Neuronal stem cell (in vitro differentiated cells): ENCODE measurements at regions not wholly inside any gene's neighbourhood (a gene's known extent, or its start where the extent isn't known, plus 50 kb on each side); places are given as distances from the start of the nearest gene placed in this dataset.

ENCODE experiments used
- DNase-seq: peaks from one replicate; pipeline ENCODE4 v3.0.0-alpha.2; 2013; ENCODE audit warnings: low spot score
- H2AFZ ChIP-seq: one replicate; pipeline ENCODE4 v1.6.1; 2013; ENCODE audit warnings: mild to moderate bottlenecking, low read length, inconsistent platforms
- H2AK5ac ChIP-seq: 2 replicates; pipeline ENCODE4 v1.6.1; 2013; ENCODE audit warnings: low read depth, mild to moderate bottlenecking, inconsistent platforms, low read length, moderate library complexity, mixed read lengths
- H2BK120ac ChIP-seq: 2 replicates; pipeline ENCODE4 v1.6.1; 2013; ENCODE audit warnings: low read depth, mild to moderate bottlenecking, inconsistent platforms, low read length, moderate library complexity, mixed read lengths
- H2BK12ac ChIP-seq: one replicate; pipeline ENCODE4 v1.6.1; 2013; ENCODE audit warnings: low read length, inconsistent platforms
- H2BK15ac ChIP-seq: 2 replicates; pipeline ENCODE4 v1.6.1; 2013; ENCODE audit warnings: mild to moderate bottlenecking, low read length, inconsistent platforms, mixed read lengths
- H2BK5ac ChIP-seq: one replicate; pipeline ENCODE4 v1.6.1; 2013; ENCODE audit warnings: inconsistent platforms, mild to moderate bottlenecking, low read length, moderate library complexity
- H3K14ac ChIP-seq: one replicate; pipeline ENCODE4 v1.6.1; 2013; ENCODE audit warnings: low read length, inconsistent platforms
- H3K18ac ChIP-seq: 2 replicates; pipeline ENCODE4 v1.6.1; 2013; ENCODE audit warnings: low read length, inconsistent platforms
- H3K23ac ChIP-seq: 2 replicates; pipeline ENCODE4 v1.6.1; 2013; ENCODE audit warnings: low read depth, mild to moderate bottlenecking, mixed read lengths, low read length, inconsistent platforms; ENCODE audit not compliant: poor library complexity
- H3K27ac ChIP-seq: replicated peaks from 3 replicates; pipeline ENCODE4 v1.5.1; 2013; ENCODE audit warnings: low read length, inconsistent platforms
- H3K27me3 ChIP-seq, 3 experiments: 2 replicates each; pipeline ENCODE4 v1.6.1; 2013; ENCODE audit warnings: low read length in 3 of 3, mild to moderate bottlenecking in 2 of 3, inconsistent platforms in 1 of 3, low read depth in 1 of 3, mixed read lengths in 1 of 3, moderate library complexity in 1 of 3; ENCODE audit not compliant: control insufficient read depth in 3 of 3, insufficient read depth in 3 of 3
- H3K36me3 ChIP-seq, 2 donors: replicated peaks in 1 of 2; 2 replicates each; pipeline ENCODE4 v1.6.1; 2013; ENCODE audit warnings: low read length in 2 of 2; ENCODE audit not compliant: control insufficient read depth in 2 of 2, insufficient read depth in 2 of 2
- H3K4ac ChIP-seq: 2 replicates; pipeline ENCODE4 v1.6.1; 2013; ENCODE audit warnings: inconsistent platforms, mild to moderate bottlenecking, low read length, moderate library complexity
- H3K4me1 ChIP-seq, 2 donors: 1 replicate in 1 of 2; 2 replicates in 1 of 2; pipeline ENCODE4 v1.6.1; 2013; ENCODE audit warnings: low read length in 2 of 2, low read depth in 1 of 2; ENCODE audit not compliant: control insufficient read depth in 2 of 2, insufficient read depth in 1 of 2
- H3K4me2 ChIP-seq: one replicate; pipeline ENCODE4 v1.6.1; 2013; ENCODE audit warnings: mild to moderate bottlenecking, low read length, inconsistent platforms; ENCODE audit not compliant: insufficient read depth, poor library complexity, severe bottlenecking
- H3K4me3 ChIP-seq, 2 donors: 2 replicates each; pipeline ENCODE4 v1.5.1; 2013; ENCODE audit warnings: low read length in 2 of 2, mild to moderate bottlenecking in 2 of 2, inconsistent platforms in 1 of 2, moderate library complexity in 1 of 2
- H3K79me1 ChIP-seq: one replicate; pipeline ENCODE4 v1.6.1; 2013; ENCODE audit warnings: low read depth, mild to moderate bottlenecking, inconsistent platforms, low read length, moderate library complexity
- H3K9ac ChIP-seq: one replicate; pipeline ENCODE4 v1.6.1; 2013; ENCODE audit warnings: mild to moderate bottlenecking, low read depth, low read length, inconsistent platforms; ENCODE audit not compliant: poor library complexity
- H3K9me3 ChIP-seq, 2 donors: replicated peaks in 1 of 2; 2 replicates each; pipeline versions ENCODE3 to v1.6.1; 2013; ENCODE audit warnings: low read length in 2 of 2, mild to moderate bottlenecking in 2 of 2, inconsistent platforms in 1 of 2, low read depth in 1 of 2, mixed read lengths in 1 of 2, moderate library complexity in 1 of 2; ENCODE audit not compliant: control insufficient read depth in 2 of 2, insufficient read depth in 1 of 2
- H4K8ac ChIP-seq: one replicate; pipeline ENCODE4 v1.6.1; 2013; ENCODE audit warnings: low read depth, mild to moderate bottlenecking, inconsistent platforms, low read length, moderate library complexity
- H4K91ac ChIP-seq: one replicate; pipeline ENCODE4 v1.6.1; 2013; ENCODE audit warnings: low read length, low read depth, mild to moderate bottlenecking, inconsistent platforms; ENCODE audit not compliant: poor library complexity
- WGBS, 2 donors: extraction: QIAGEN DNeasy Blood & Tissue Kit; methylation state at CpG; one replicate each; pipeline ENCODE4 v1.1.7; 2013; ENCODE audit warnings: missing lambda C conversion rate in 2 of 2, mixed read lengths in 1 of 2; ENCODE audit not compliant: insufficient read length in 2 of 2, insufficient replicate concordance in 1 of 2; ENCODE audit errors: extremely low coverage in 2 of 2; 5-methylcytosine and 5-hydroxymethylcytosine counted together

GRCh38 chr1:53378061-53378460 lies 50.2 kb upstream of the LRP8 start:
- Histone ChIP-seq H2AK5ac (peak overlapping the region; percentile 11), H3K23ac (no peak overlapping the region), H3K27ac (no peak overlapping the region), H3K4me1 (peaks cover 0 to 2% of the 10 kb centered on the region in 2 donors), H2BK15ac (peak overlapping the region; percentile 62), H3K9me3 (no peaks in the 10 kb centered on the region), H3K4me3 (no peak overlapping the region), H3K27me3 (peaks cover 0 to 62% (median 0%) of the 10 kb centered on the region in 3 experiments), H2BK5ac (no peak overlapping the region), H3K79me1 (no peaks in the 10 kb centered on the region), H2BK120ac (no peak overlapping the region), H3K18ac (peak overlapping the region; percentile 50), H3K4ac (no peak overlapping the region), H3K36me3 (no peaks in the 10 kb centered on the region), H2AFZ (no peak overlapping the region), H4K91ac (no peak overlapping the region), H4K8ac (no peak overlapping the region), H3K9ac (no peak overlapping the region), H3K4me2 (no peak overlapping the region), H3K14ac (peak overlapping the region; percentile 90), H2BK12ac (no peak overlapping the region)
- no CpG with 5 or more reads among the region's 5 CpGs for WGBS, 2 donors
- DNase-seq: no peak

DNA sequence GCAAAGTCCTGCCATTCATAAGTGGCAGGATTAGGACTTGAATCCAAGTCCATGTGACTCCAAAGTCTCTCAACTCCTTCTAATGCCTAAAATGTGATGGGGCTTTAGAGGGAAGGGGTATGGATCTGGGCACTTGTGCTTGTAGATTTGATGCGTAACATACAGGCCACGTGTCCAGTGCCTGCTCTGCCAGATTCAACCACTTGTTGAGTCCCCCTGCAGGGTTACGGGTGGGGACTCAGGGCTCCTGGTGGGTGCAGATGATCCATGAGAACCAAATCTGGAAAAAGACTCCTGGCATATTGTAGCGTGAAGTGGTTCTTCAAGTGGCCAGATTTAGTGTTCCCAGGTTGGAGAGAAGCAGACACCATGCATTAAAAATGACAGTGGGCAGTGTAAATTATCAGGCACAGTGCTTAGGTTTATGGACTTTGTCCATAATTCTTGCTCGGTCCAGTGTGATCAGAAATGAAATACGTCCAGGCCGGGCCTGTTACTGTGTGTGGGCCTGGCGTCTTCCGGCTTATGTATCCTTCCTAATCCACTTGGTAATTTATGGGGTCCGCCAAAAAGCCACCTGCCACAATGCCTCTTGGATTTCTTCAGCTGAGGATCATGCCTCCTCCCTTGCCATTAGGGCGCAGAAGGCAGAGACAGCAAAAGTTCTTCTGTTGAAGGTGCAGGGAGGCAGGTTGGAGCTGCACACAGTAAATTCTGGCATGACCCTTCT lies 51.2 kb upstream of the LRP8 start:
- H3K4me3 ChIP-seq: no peak overlapping the region
- H3K79me1 ChIP-seq: no peaks in the 10 kb centered on the region
- H3K14ac ChIP-seq: peak overlapping the region; percentile 14
- no peak overlapping the region for H2AK5ac ChIP-seq
- H3K23ac ChIP-seq: no peak overlapping the region
- H2BK15ac ChIP-seq: no peak overlapping the region
- H2BK120ac ChIP-seq: no peak overlapping the region
- H2AFZ ChIP-seq: no peak overlapping the region
- no peaks in the 10 kb centered on the region for H3K36me3 ChIP-seq
- no peak overlapping the region for H3K18ac ChIP-seq
- DNase-seq: no peak
- no peak overlapping the region for H3K27ac ChIP-seq
- peaks cover 0 to 65% (median 0%) of the 10 kb centered on the region in 3 experiments for H3K27me3 ChIP-seq
- H4K91ac ChIP-seq: no peak overlapping the region
- no CpG with 5 or more reads among the region's 11 CpGs for WGBS, 2 donors
- no peak overlapping the region for H3K4ac ChIP-seq
- H3K9me3 ChIP-seq: no peaks in the 10 kb centered on the region
- H3K4me1 ChIP-seq: no peaks in the 10 kb centered on the region
- H2BK12ac ChIP-seq: no peak overlapping the region
- no peak overlapping the region for H4K8ac ChIP-seq
- H2BK5ac ChIP-seq: no peak overlapping the region
- H3K9ac ChIP-seq: no peak overlapping the region
- H3K4me2 ChIP-seq: no peak overlapping the region

DNA sequence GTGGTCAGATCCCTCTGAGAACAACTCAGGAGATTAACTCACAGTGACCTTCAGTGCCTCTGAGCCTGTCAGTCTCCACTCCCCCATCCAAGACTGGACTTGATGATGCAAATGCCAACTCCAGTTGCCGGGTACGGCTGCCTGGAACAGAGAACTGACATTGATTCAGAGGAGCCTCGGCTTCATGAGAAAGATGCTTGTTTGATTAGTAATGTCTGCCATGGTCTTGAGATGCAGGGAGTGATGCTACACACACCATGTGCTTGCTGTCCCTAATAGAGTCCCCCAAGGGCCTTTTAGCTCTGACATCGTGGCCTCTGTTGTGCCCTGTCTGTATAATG lies 51.8 kb upstream of the LRP8 start:
- Histone ChIP-seq H3K14ac (no peak overlapping the region), H3K18ac (no peak overlapping the region), H3K9me3 (no peaks in the 10 kb centered on the region), H3K4ac (no peak overlapping the region), H3K23ac (no peak overlapping the region), H4K91ac (no peak overlapping the region), H3K27ac (no peak overlapping the region), H3K4me3 (no peak overlapping the region), H2AK5ac (no peak overlapping the region), H3K79me1 (no peaks in the 10 kb centered on the region), H2AFZ (no peak overlapping the region), H3K36me3 (no peaks in the 10 kb centered on the region), H4K8ac (no peak overlapping the region), H3K9ac (no peak overlapping the region), H3K4me2 (no peak overlapping the region), H2BK15ac (no peak overlapping the region), H3K27me3 (peaks cover 0 to 70% (median 0%) of the 10 kb centered on the region in 3 experiments), H2BK12ac (no peak overlapping the region), H3K4me1 (no peaks in the 10 kb centered on the region), H2BK5ac (no peak overlapping the region), H2BK120ac (no peak overlapping the region)
- DNase-seq: no peak
- WGBS, 2 donors: no CpG with 5 or more reads among the region's 4 CpGs

DNA sequence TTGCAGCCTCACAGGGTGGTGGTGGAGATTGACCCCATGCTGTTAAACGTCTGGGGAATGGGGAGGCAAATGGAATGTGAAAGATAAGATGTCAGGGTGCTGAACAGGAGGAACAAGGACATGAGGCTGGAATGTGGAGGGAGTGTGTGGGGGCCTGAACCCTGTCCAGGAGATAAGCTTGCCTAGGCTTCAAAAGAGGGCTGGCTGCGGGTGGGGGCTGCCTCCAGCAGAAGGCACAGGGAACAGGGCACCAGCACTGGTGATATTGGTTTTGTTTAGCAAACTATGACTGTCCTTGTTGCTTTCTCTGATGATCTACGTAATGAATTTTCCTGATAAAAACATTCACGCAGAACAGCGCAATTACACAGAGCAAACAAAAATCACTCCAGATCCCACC lies 52.4 kb upstream of the LRP8 start:
- Histone ChIP-seq H4K8ac (no peak overlapping the region), H3K9me3 (no peaks in the 10 kb centered on the region), H2AFZ (no peak overlapping the region), H4K91ac (no peak overlapping the region), H2BK120ac (no peak overlapping the region), H3K9ac (no peak overlapping the region), H3K18ac (no peak overlapping the region), H2BK15ac (no peak overlapping the region), H3K4ac (no peak overlapping the region), H3K79me1 (no peaks in the 10 kb centered on the region), H3K4me1 (no peaks in the 10 kb centered on the region), H3K14ac (no peak overlapping the region), H3K27me3 (peaks cover 0 to 71% (median 0%) of the 10 kb centered on the region in 3 experiments), H3K23ac (no peak overlapping the region), H3K4me3 (no peak overlapping the region), H3K36me3 (no peaks in the 10 kb centered on the region), H2BK5ac (no peak overlapping the region), H3K27ac (no peak overlapping the region), H3K4me2 (no peak overlapping the region), H2BK12ac (no peak overlapping the region), H2AK5ac (no peak overlapping the region)
- no CpG with 5 or more reads among the region's 5 CpGs for WGBS, 2 donors
- DNase-seq: no peak
